HCT116 (cell line): ENCODE measurements at regions not wholly inside any gene's neighbourhood (a gene's known extent, or its start where the extent isn't known, plus 50 kb on each side); places are given as distances from the start of the nearest gene placed in this dataset.

ENCODE experiments used
- ATAC-seq: fragments of 200-7000 bp; cut with Tn5 transposase; 2 replicates; pipeline ENCODE4 v1.9.1; 2020; ENCODE audit warnings: mild to moderate bottlenecking, moderate library complexity
- BruUV-seq: library from RNA; stranded (reverse); fragments of 400-500 nt; replicated peaks from 2 replicates; lab custom pipeline; 2021; lab: Mats Ljungman, UMichigan
- CTCF ChIA-PET: fragments of 300-600 bp; sonication (Branson Sonifier 250); formaldehyde crosslinking; loops from one replicate; lab custom pipeline; 2021; ENCODE audit warnings: antibody characterized with exemption; lab: Charles Lee
- POLR2A ChIA-PET: fragments of 300-600, 350-600 bp; sonication (Branson Sonifier 250); formaldehyde crosslinking; loops from one replicate; lab custom pipeline; 2021; ENCODE audit warnings: antibody characterized with exemption; lab: Charles Lee
- RAD21 ChIA-PET, 2 experiments: fragments of 300-600 bp; sonication (Branson Sonifier 250); formaldehyde crosslinking; loops; one replicate each; lab custom pipeline; 2023; ENCODE audit warnings: low total read pairs in 2 of 2; ENCODE audit not compliant: uncharacterized antibody in 2 of 2, unreplicated experiment in 2 of 2, low non-redundant PET in 1 of 2; lab: Charles Lee
- DNase-seq: peaks from one replicate; pipeline ENCODE4 v3.0.0-alpha.2; 2010; ENCODE audit warnings: low read depth, low spot score
- H2AFZ ChIP-seq: fragments of 200-600 bp; shearing (Covaris generic), sonication (generic); 2 replicates; pipeline ENCODE4 v1.6.1; 2017; ENCODE audit warnings: low read depth, mixed run types, mixed read lengths, antibody characterized with exemption, low read length; ENCODE audit not compliant: poor library complexity, severe bottlenecking
- H3K27ac ChIP-seq: 2 replicates; pipeline ENCODE4 v1.5.1; 2012; ENCODE audit warnings: low read depth, low read length
- H3K27me3 ChIP-seq: fragments of 200-600 bp; sonication (generic); 2 replicates; pipeline ENCODE4 v1.6.1; 2016; ENCODE audit warnings: mixed run types, low read length, mixed read lengths; ENCODE audit not compliant: insufficient read depth
- H3K36me3 ChIP-seq, 2 experiments: fragments of 200-500 bp in 1 of 2; fragments of 200-600 bp in 1 of 2; sonication (Bioruptor generic) in 1 of 2; sonication (generic) in 1 of 2; 2 replicates each; pipeline versions ENCODE4 v1.5.1 to v1.6.1; 2014 to 2016; ENCODE audit warnings: low read length in 2 of 2, inconsistent platforms in 1 of 2, mixed read lengths in 1 of 2, mixed run types in 1 of 2; ENCODE audit not compliant: insufficient read depth in 2 of 2, control insufficient read depth in 1 of 2
- H3K4me1 ChIP-seq, 2 experiments: fragments of 200-600 bp in 1 of 2; sonication (generic) in 1 of 2; 2 replicates each; pipeline versions ENCODE4 v1.5.1 to v1.6.1; 2012 to 2017; ENCODE audit warnings: low read length in 2 of 2, inconsistent platforms in 1 of 2, mild to moderate bottlenecking in 1 of 2, mixed read lengths in 1 of 2, mixed run types in 1 of 2, moderate library complexity in 1 of 2; ENCODE audit not compliant: insufficient read depth in 2 of 2, control insufficient read depth in 1 of 2
- H3K4me2 ChIP-seq: fragments of 200-600 bp; sonication (generic); 2 replicates; pipeline ENCODE4 v1.6.1; 2017; ENCODE audit warnings: mixed run types, low read length, mixed read lengths
- H3K4me3 ChIP-seq, 2 experiments: fragments of 200-600 bp in 1 of 2; sonication (generic) in 1 of 2; replicated peaks in 1 of 2; 2 replicates each; pipeline ENCODE4 v1.5.1; 2011 to 2016; ENCODE audit warnings: low read length in 2 of 2, control low read depth in 1 of 2, low read depth in 1 of 2, mild to moderate bottlenecking in 1 of 2, mixed read lengths in 1 of 2, mixed run types in 1 of 2
- H3K79me2 ChIP-seq: fragments of 200-600 bp; sonication (generic); 2 replicates; pipeline ENCODE4 v1.6.1; 2017; ENCODE audit warnings: mild to moderate bottlenecking, mixed run types, low read length, moderate library complexity, mixed read lengths; ENCODE audit not compliant: insufficient read depth
- H3K9ac ChIP-seq: fragments of 200-600 bp; sonication (generic); 2 replicates; pipeline ENCODE4 v1.6.1; 2016; ENCODE audit warnings: low read length, mixed read lengths
- H3K9me2 ChIP-seq: fragments of 200-600 bp; sonication (generic), shearing (Covaris generic); 2 replicates; pipeline ENCODE4 v1.6.1; 2017; ENCODE audit warnings: mixed run types, mild to moderate bottlenecking, moderate library complexity; ENCODE audit not compliant: insufficient read depth
- H3K9me3 ChIP-seq, 2 experiments: fragments of 200-500 bp in 1 of 2; fragments of 200-600 bp in 1 of 2; sonication (Bioruptor generic) in 1 of 2; sonication (generic) in 1 of 2; 2 replicates each; pipeline ENCODE4 v1.6.1; 2014 to 2017; ENCODE audit warnings: low read length in 2 of 2, mixed read lengths in 2 of 2, inconsistent platforms in 1 of 2, low read depth in 1 of 2, mild to moderate bottlenecking in 1 of 2, mixed run types in 1 of 2, moderate library complexity in 1 of 2; ENCODE audit not compliant: control insufficient read depth in 1 of 2, insufficient read depth in 1 of 2
- H4K20me1 ChIP-seq: fragments of 200-600 bp; sonication (generic), shearing (Covaris generic); 2 replicates; pipeline ENCODE4 v1.6.1; 2017; ENCODE audit warnings: mixed run types, mild to moderate bottlenecking, moderate library complexity; ENCODE audit not compliant: insufficient read depth
- ATF3 ChIP-seq: IDR thresholded peaks from 2 replicates; pipeline ENCODE4 v1.6.1; 2012
- CBX3 ChIP-seq: IDR thresholded peaks from 2 replicates; pipeline ENCODE4 v1.6.1; 2012; ENCODE audit warnings: low read depth
- CTCF ChIP-seq, 3 experiments: fragments of 200-600 bp in 1 of 3; sonication (generic) in 1 of 3; IDR thresholded peaks in 2 of 3; conservative IDR thresholded peaks in 1 of 3; 2 replicates each; pipeline ENCODE4 v1.5.1; 2012 to 2017; ENCODE audit warnings: low read depth in 2 of 3, low read length in 2 of 3, antibody characterized with exemption in 1 of 3, borderline replicate concordance in 1 of 3, control low read depth in 1 of 3, mild to moderate bottlenecking in 1 of 3, mixed read lengths in 1 of 3, mixed run types in 1 of 3, moderate library complexity in 1 of 3; ENCODE audit not compliant: insufficient read depth in 1 of 3
- ELF1 ChIP-seq: IDR thresholded peaks from 2 replicates; pipeline ENCODE4 v1.6.1; 2012; ENCODE audit warnings: low read depth, borderline replicate concordance
- EZH2 ChIP-seq: fragments of 200-600 bp; sonication (generic); IDR thresholded peaks from 2 replicates; pipeline ENCODE4 v1.6.1; 2017; ENCODE audit warnings: antibody characterized with exemption, mixed run types
- EZH2phosphoT487 ChIP-seq: fragments of 200-600 bp; IDR thresholded peaks from 2 replicates; pipeline ENCODE4 v1.6.1; 2018; ENCODE audit warnings: antibody characterized with exemption, borderline replicate concordance
- FOSL1 ChIP-seq: IDR thresholded peaks from 2 replicates; pipeline ENCODE4 v1.6.1; 2012; ENCODE audit warnings: low read depth
- MAX ChIP-seq: IDR thresholded peaks from 2 replicates; pipeline ENCODE4 v1.6.1; 2012
- POLR2AphosphoS5 ChIP-seq: IDR thresholded peaks from 2 replicates; pipeline ENCODE4 v1.6.1; 2011; ENCODE audit warnings: mild to moderate bottlenecking, low read depth, low read length, moderate library complexity
- RAD21 ChIP-seq: IDR thresholded peaks from 2 replicates; pipeline ENCODE4 v1.6.1; 2012; ENCODE audit warnings: low read depth, mild to moderate bottlenecking
- REST ChIP-seq: IDR thresholded peaks from 2 replicates; pipeline ENCODE4 v1.6.1; 2012; ENCODE audit warnings: low read depth
- SIN3A ChIP-seq: IDR thresholded peaks from 2 replicates; pipeline ENCODE4 v1.6.1; 2012; ENCODE audit warnings: low read depth
- SP1 ChIP-seq: IDR thresholded peaks from 2 replicates; pipeline ENCODE4 v1.6.1; 2012; ENCODE audit warnings: low read depth
- SRF ChIP-seq: IDR thresholded peaks from 2 replicates; pipeline ENCODE4 v1.6.1; 2012; ENCODE audit warnings: low read depth
- TCF7L2 ChIP-seq: IDR thresholded peaks from 2 replicates; pipeline ENCODE4 v1.7.0; 2011; ENCODE audit warnings: borderline replicate concordance, inconsistent platforms; ENCODE audit not compliant: insufficient read depth, insufficient read length; ENCODE audit errors: extremely low read depth
- ZBTB33 ChIP-seq: IDR thresholded peaks from 2 replicates; pipeline ENCODE4 v1.6.1; 2011; ENCODE audit warnings: mild to moderate bottlenecking, low read length, moderate library complexity; ENCODE audit not compliant: insufficient replicate concordance; ENCODE audit errors: extremely low read depth
- ZFX ChIP-seq: fragments of 450-650 bp; IDR thresholded peaks from 2 replicates; pipeline ENCODE4 v1.6.1; 2017
- ZNF274 ChIP-seq: fragments of 200-500 bp; sonication (Bioruptor generic); IDR thresholded peaks from 2 replicates; pipeline ENCODE4 v1.6.1; 2014; ENCODE audit warnings: mild to moderate bottlenecking, low read depth, low read length, inconsistent platforms
- intact Hi-C: fragments of 100-400 bp; cut with micrococcal nuclease; formaldehyde crosslinking; loops from 2 replicates; pipeline ENCODE4 v1.10.0; 2022

- ChIA-PET RAD21 (no interaction called here), POLR2A (no interaction called here), CTCF (no interaction called here)
- TF ChIP-seq ELF1 (no peak), FOSL1 (no peak), ZNF274 (no peak), CTCF (IDR thresholded peaks at IDR 0.05 in 2 of 3, conservative IDR thresholded peaks at IDR 0.05 in 1 of 3; ENCODE audit: borderline replicate concordance in 1 of 3, insufficient read depth in 1 of 3, low read depth in 2 of 3, low read length in 2 of 3) (no peak), CBX3 (no peak), EZH2phosphoT487 (no peak), POLR2AphosphoS5 (no peak), RAD21 (no peak), EZH2 (no peak), SIN3A (no peak), ATF3 (no peak), MAX (no peak), ZBTB33 (no peak), REST (no peak), ZFX (no peak), TCF7L2 (no peak), SRF (no peak), SP1 (no peak)
- H3K4me2 ChIP-seq: no peak overlapping the region
- no peak overlapping the region for H3K9ac ChIP-seq
- no peaks in the 10 kb centered on the region for H4K20me1 ChIP-seq
- no peaks in the 10 kb centered on the region for H3K36me3 ChIP-seq
- H2AFZ ChIP-seq: no peak overlapping the region
- no peaks in the 10 kb centered on the region for H3K9me3 ChIP-seq
- DNase-seq (no peak), ATAC-seq (no peak)
- no peaks in the 10 kb centered on the region for H3K9me2 ChIP-seq
- H3K27me3 ChIP-seq: no peaks in the 10 kb centered on the region
- H3K4me3 ChIP-seq: no peak overlapping the region
- intact Hi-C loops: no loop called here
- no peaks in the 10 kb centered on the region for H3K79me2 ChIP-seq
- no peak overlapping the region for H3K27ac ChIP-seq
- no TSS peak for BruUV-seq
- no peaks in the 10 kb centered on the region for H3K4me1 ChIP-seq
Observed at GRCh38 chrX:57737881-57738280, 57.8 kb upstream of the NLRP2B start.
